SK-N-MC (cell line): ENCODE measurements at regions not wholly inside any gene's neighbourhood (a gene's known extent, or its start where the extent isn't known, plus 50 kb on each side); places are given as distances from the start of the nearest gene placed in this dataset.

Experiments used
- EZH2 ChIP-seq: fragments of 200-600 bp; sonication (generic); IDR thresholded peaks from one replicate; pipeline ENCODE4 v1.6.1; 2017; ENCODE audit warnings: antibody characterized with exemption
- FOXP2 ChIP-seq: optimal IDR thresholded peaks from 2 replicates; pipeline ENCODE3; 2011; ENCODE audit warnings: mild to moderate bottlenecking, moderate library complexity; ENCODE audit not compliant: insufficient read depth; ENCODE audit errors: extremely low read length, control extremely low read depth
- POLR2AphosphoS5 ChIP-seq: IDR thresholded peaks from 2 replicates; pipeline ENCODE4 v1.6.1; 2012; ENCODE audit warnings: mild to moderate bottlenecking, low read depth, low read length, borderline replicate concordance

DNA sequence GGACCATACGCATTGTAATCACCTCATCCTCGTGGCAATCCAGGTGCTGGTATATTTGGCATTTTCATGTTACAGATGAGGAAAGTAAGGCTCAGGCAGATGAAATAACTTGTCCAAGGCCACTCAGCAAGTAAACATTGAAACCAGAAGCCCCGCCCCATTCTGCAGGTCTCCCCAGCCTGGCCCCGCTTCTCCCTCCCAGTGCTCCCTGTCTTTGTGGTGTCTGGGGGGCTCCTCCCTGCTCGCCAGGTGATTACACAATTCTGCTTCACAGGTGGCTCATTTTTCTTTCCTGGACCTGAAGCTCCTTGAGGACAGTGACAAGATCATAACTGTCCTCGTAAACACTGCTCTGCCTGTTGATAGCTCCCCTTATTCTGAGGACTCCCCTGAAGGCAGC is 531.5 kb upstream of the B3GAT1 start:
- TF ChIP-seq POLR2AphosphoS5 (no peak), EZH2 (no peak), FOXP2 (no peak)
